ENCODE measurements at regions not wholly inside any gene's neighbourhood (a gene's known extent, or its start where the extent isn't known, plus 50 kb on each side); places are given as distances from the start of the nearest gene placed in this dataset.

GRCh38 chr10:60461688-60462087 lies 72.0 kb upstream of the ANK3 start:
- no peak for DNase-seq

GRCh38 chr10:60459701-60460457 lies 70.2 kb upstream of the ANK3 start:
- no peak for DNase-seq

GRCh38 chr10:60456053-60456452 lies 66.4 kb upstream of the ANK3 start:
- no peak for DNase-seq

- no peak for DNase-seq
These were observed 64.7 kb upstream of the ANK3 start for GRCh38 chr10:60454336-60454735.

GRCh38 chr10:60453036-60453435 lies 63.4 kb upstream of the ANK3 start:
- no peak for DNase-seq

GRCh38 chr10:60450291-60450690 lies 60.6 kb upstream of the ANK3 start:
- no peak for DNase-seq

- no peak for DNase-seq
These were observed 58.6 kb upstream of the ANK3 start for GRCh38 chr10:60448246-60448645.

- DNase-seq = no peak
These were observed 57.2 kb upstream of the ANK3 start for GRCh38 chr10:60446851-60447250.

- no peak for DNase-seq
These were observed 56.6 kb upstream of the ANK3 start for GRCh38 chr10:60446070-60446833.

GRCh38 chr10:60444494-60445064 lies 54.9 kb upstream of the ANK3 start:
- DNase-seq = no peak

- no peak for DNase-seq
These were observed 53.7 kb upstream of the ANK3 start for GRCh38 chr10:60443346-60443745.

- no peak for DNase-seq
These were observed 51.8 kb upstream of the ANK3 start for GRCh38 chr10:60441515-60441914.

GRCh38 chr10:60439641-60440040 lies 50.0 kb upstream of the ANK3 start:
- DNase-seq = no peak

All from amniotic stem cell (primary cell).